ENCODE measurements at regions not wholly inside any gene's neighbourhood (a gene's known extent, or its start where the extent isn't known, plus 50 kb on each side); places are given as distances from the start of the nearest gene placed in this dataset.

- H4K20me1 ChIP-seq (ENCODE audit: insufficient read depth): no peaks in the 10 kb centered on the region
- no peak overlapping the region for H3K27ac ChIP-seq (ENCODE audit: low read length)
- H3K9ac ChIP-seq (ENCODE audit: low read length): no peak overlapping the region
- no peak overlapping the region for H3K4me2 ChIP-seq (ENCODE audit: low read length)
- TF ChIP-seq TAF1 (IDR thresholded peaks at IDR 0.05; ENCODE audit: low read depth): no peak
- no peak for TF ChIP-seq RAD21 (conservative IDR thresholded peaks at IDR 0.05)
- no peak for TF ChIP-seq REST (IDR thresholded peaks at IDR 0.05; ENCODE audit: borderline replicate concordance)
- H3K79me2 ChIP-seq (replicated peaks; ENCODE audit: insufficient read depth, low read length): no peaks in the 10 kb centered on the region
- H3K4me3 ChIP-seq (ENCODE audit: low read length): no peak overlapping the region
- H3K27me3 ChIP-seq (ENCODE audit: insufficient read depth, low read depth, low read length): no peaks in the 10 kb centered on the region
- H2AFZ ChIP-seq (ENCODE audit: low read depth, low read length): no peak overlapping the region
- H3F3A ChIP-seq (ENCODE audit: insufficient read depth, low read length, poor library complexity, severe bottlenecking): no peaks in the 10 kb centered on the region
- H3K9me2 ChIP-seq (ENCODE audit: insufficient read depth, low read length): no peaks in the 10 kb centered on the region
- no peaks in the 10 kb centered on the region for H3K36me3 ChIP-seq (ENCODE audit: insufficient read depth, low read length)
- no peaks in the 10 kb centered on the region for H3K9me3 ChIP-seq (ENCODE audit: low read length)
Observed at GRCh38 chr2:16587601-16588000, 78.0 kb downstream of the CYRIA start.

- H3K4me3 ChIP-seq (ENCODE audit: low read length): no peak overlapping the region
- no peaks in the 10 kb centered on the region for H3F3A ChIP-seq (ENCODE audit: insufficient read depth, low read length, poor library complexity, severe bottlenecking)
- no peak overlapping the region for H3K4me2 ChIP-seq (ENCODE audit: low read length)
- no peak for TF ChIP-seq RAD21 (conservative IDR thresholded peaks at IDR 0.05)
- no peak for TF ChIP-seq EZH2 (IDR thresholded peaks at IDR 0.05; ENCODE audit: borderline replicate concordance, insufficient read depth, low read length, poor library complexity, severe bottlenecking)
- no peak for TF ChIP-seq SMC3 (conservative IDR thresholded peaks at IDR 0.05; ENCODE audit: poor library complexity)
- no peak for TF ChIP-seq TAF1 (IDR thresholded peaks at IDR 0.05; ENCODE audit: low read depth)
- no peak for TF ChIP-seq POLR2AphosphoS5 (IDR thresholded peaks at IDR 0.05)
- TF ChIP-seq REST (IDR thresholded peaks at IDR 0.05; ENCODE audit: borderline replicate concordance): no peak
- no peaks in the 10 kb centered on the region for H3K79me2 ChIP-seq (replicated peaks; ENCODE audit: insufficient read depth, low read length)
- H3K9me3 ChIP-seq (ENCODE audit: low read length): no peaks in the 10 kb centered on the region
- H3K36me3 ChIP-seq (ENCODE audit: insufficient read depth, low read length): no peaks in the 10 kb centered on the region
- no peak overlapping the region for H3K9ac ChIP-seq (ENCODE audit: low read length)
- H3K27me3 ChIP-seq (ENCODE audit: insufficient read depth, low read depth, low read length): no peaks in the 10 kb centered on the region
- H3K9me2 ChIP-seq (ENCODE audit: insufficient read depth, low read length): no peaks in the 10 kb centered on the region
- no peak overlapping the region for H3K27ac ChIP-seq (ENCODE audit: low read length)
- H2AFZ ChIP-seq (ENCODE audit: low read depth, low read length): no peak overlapping the region
- H4K20me1 ChIP-seq (ENCODE audit: insufficient read depth): no peaks in the 10 kb centered on the region
Observed at GRCh38 chr2:16584824-16585540, 80.7 kb downstream of the CYRIA start.
